AG20443 (cell line): ENCODE measurements at regions not wholly inside any gene's neighbourhood (a gene's known extent, or its start where the extent isn't known, plus 50 kb on each side); places are given as distances from the start of the nearest gene placed in this dataset.

Source experiments
- DNase-seq: peaks from one replicate; pipeline ENCODE4 v3.0.0; 2012; ENCODE audit warnings: low spot score, mixed read lengths

- no peak for DNase-seq
These were observed 323.0 kb downstream of the SH2D4B start for GRCh38 chr10:80860719-80861118.

- no peak for DNase-seq
These were observed 324.2 kb downstream of the SH2D4B start for GRCh38 chr10:80861882-80862281.

DNA sequence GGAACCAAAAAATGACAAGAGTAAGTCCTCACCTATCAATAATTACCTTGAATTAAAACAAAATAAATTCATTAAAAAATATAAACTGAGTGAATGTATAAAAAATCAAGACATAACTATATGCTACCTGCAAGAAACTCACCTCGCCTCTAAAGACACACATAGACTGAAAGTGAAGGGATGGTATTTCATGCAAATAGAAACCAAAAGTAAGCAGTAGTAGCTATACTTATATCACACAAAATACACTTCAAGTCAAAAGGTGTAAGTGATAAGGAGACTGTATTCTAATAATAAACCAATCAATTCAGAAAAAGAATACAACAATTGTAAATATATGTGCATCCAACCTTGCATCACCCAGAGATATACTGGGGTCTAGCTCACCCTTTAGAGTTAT lies 332.6 kb downstream of the SH2D4B start:
- no peak for DNase-seq

- no peak for DNase-seq
These were observed 333.4 kb downstream of the SH2D4B start for GRCh38 chr10:80871083-80871482.

- DNase-seq, result no peak
These were observed 340.6 kb downstream of the SH2D4B start for GRCh38 chr10:80878330-80878729.

GRCh38 chr10:80890146-80890545 lies 352.4 kb downstream of the SH2D4B start:
- DNase-seq, result no peak

GRCh38 chr10:80893256-80893655 lies 355.6 kb downstream of the SH2D4B start:
- no peak for DNase-seq

GRCh38 chr10:80894311-80894791 lies 356.6 kb downstream of the SH2D4B start:
- no peak for DNase-seq

DNA sequence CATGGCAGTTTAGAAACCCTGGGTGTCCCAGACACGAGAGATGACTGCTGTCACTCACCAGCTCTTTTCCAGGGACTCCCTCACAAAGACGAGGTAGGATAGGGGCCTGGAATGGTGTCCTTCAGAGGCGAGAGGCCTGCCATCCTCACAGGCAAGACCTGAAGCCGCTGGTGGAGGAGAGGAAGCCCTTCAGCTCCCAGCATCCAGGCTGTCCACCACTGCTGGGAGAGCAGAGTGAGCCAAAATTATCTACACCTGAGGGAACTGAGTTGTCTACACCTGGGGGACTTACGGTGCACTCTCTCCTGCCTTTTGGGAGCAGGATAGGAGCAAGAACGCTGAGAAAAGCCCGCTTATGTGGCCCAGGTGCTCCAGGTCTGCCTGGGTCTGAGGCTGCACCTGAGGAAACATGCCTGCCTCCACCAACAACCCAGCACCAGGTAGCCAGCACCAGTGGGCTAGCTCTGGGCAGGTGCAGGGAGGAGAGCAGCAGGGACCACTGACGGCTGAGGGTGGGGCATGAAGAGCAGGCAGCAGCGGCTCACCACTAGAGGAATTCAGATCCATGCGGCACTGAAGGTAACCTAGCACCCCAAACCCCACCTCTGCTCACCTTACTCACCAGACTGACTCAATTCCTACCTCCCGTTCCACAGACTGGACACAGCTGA lies 357.2 kb downstream of the SH2D4B start:
- DNase-seq, result no peak

DNA sequence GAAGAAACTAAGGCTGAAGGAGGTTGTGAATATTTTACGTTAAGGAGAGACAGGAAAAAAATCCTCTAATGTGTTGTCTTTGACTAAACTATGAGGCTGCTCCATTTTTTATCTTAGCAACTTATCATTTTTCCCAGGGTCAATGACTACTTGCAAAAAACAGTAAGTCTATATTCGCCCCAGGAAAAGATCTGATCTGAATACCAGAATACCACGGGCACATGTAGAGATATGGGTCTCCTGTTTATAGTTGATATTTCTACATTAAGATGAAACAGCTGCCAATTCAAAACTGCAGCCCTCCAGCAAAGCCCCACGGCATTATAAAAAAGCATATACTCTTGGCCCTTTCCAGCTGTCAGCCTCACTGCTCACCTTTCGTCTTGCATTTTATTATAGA lies 358.4 kb downstream of the SH2D4B start:
- DNase-seq, result no peak

DNA sequence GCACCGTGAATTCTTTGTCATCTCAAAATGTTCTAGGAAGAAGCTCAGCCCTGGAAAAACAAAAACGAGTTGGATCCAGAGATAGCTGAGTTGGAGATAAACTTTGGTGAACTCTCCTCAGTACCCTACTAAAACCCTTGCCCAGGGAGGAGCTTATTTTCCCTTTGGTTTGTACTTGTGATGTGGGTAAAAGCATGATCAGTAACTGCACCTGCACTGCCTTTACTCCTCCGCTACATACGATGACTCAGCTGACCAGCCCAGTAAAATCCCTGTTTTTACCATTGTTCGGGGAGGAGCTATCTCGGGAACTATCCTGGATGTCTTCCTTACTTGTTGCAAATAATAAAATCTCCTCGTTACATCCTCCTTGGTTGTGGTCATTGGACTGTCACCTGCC lies 359.3 kb downstream of the SH2D4B start:
- no peak for DNase-seq

DNA sequence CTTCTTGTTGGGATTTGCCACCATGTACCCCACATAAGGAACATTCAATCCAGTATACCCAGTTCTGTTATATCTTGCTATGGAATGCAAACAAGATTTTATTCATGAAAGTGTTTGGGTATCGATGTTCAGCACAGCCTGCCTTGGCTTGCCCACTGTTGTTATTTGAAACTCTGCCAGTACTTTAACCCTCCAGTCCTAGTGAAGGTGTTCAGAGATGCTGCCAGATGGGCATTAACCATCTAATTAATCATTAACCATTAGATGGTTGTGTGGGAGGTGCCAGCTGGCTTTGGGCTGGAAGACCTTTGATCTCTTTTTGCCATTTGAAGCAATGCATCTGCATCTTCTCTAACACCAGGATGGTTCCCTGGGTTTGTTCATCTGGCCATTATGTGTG lies 363.0 kb downstream of the SH2D4B start:
- no peak for DNase-seq

DNA sequence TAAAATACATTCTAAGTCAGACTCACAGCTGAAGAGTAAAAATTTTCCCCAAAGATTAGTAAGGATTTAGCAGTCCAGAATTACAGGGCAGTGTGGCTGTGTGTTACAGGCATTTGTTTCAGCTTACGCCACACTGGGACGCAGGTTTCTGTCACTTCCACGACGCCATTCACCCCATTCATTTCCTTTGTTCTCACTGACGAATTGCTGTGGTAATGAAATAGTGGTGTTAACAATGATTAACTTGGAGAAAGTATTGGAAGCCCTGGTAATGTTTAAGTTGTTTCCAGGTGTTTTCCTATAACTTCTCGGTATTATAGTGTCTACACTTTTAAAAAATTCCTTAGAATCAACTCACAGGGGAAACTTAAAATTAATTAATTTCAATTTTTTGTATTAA lies 370.9 kb downstream of the SH2D4B start:
- no peak for DNase-seq

DNA sequence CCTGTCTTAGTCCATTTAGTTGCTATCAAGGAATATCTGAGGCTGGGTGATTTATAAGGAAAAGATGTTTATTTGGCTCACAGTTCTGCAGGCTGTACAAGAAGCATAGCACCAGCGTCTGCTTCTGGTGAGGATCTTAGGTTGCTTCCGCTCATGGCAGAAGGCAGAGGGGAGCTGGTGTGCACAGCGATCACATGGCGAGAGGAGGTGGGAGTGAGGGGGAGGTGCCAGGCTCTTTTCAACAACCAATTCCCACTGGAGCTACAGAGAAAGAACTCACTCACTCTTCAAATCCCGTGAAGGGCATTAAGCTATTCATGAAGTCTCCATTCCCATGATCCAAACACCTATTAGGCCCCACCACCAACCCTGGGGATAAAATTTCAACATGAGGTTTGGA lies 371.6 kb downstream of the SH2D4B start:
- no peak for DNase-seq

GRCh38 chr10:80917636-80918035 lies 379.9 kb downstream of the SH2D4B start:
- no peak for DNase-seq

GRCh38 chr10:80921032-80921431 lies 383.3 kb downstream of the SH2D4B start:
- DNase-seq, result no peak

- DNase-seq, result peak; percentile 38
These were observed 386.6 kb downstream of the SH2D4B start for GRCh38 chr10:80924063-80924952.

- DNase-seq, result no peak
These were observed 389.8 kb downstream of the SH2D4B start for GRCh38 chr10:80927419-80928078.

- DNase-seq, result no peak
These were observed 401.2 kb downstream of the SH2D4B start for GRCh38 chr10:80938903-80939302.

DNA sequence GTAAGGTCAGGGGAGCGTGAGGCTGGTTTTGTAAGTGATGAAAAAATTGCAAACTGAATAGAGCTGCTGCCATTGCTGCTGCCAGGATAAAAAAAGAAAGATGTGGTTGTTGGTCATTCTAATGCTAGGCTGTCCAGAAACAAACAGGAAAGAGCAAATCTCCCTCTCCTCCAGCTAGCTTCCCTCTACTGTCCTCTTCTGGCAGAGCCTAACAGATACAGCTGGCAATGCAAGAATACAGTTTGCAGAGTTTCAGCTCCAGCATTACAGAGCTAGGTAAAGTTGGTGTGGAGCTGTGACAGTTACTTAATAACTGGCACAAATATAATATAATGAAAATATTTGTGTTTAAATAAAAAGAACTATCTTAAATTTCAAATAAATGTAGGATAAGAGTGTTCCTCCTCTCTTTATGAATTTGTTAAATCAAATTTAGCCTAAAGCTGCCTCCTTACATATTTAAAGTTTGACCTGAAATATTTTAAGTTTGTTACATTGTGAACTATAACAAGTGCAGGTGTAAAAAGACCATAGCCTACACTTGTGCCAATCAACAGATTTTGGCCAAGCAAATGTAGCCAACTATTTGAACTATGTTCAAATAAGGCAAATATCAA lies 407.7 kb downstream of the SH2D4B start:
- no peak for DNase-seq

DNA sequence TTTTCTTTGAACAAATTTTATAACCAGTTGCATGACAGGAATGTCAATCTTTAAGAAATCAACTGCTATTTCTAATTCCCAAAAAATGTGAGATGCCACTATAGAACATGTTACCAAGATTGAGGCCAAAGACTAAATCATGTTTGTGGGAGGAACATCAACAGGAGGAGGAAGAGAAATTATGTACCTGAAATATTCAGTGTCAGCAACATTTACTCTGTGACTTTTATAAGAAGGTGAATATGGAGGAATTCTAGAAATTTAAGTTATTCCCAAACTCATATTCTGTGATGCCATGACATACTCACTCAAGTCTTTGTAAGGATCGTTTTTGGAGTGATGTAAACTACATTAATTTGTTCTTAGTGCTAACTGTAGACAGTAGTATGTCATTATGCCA lies 408.4 kb downstream of the SH2D4B start:
- no peak for DNase-seq

DNA sequence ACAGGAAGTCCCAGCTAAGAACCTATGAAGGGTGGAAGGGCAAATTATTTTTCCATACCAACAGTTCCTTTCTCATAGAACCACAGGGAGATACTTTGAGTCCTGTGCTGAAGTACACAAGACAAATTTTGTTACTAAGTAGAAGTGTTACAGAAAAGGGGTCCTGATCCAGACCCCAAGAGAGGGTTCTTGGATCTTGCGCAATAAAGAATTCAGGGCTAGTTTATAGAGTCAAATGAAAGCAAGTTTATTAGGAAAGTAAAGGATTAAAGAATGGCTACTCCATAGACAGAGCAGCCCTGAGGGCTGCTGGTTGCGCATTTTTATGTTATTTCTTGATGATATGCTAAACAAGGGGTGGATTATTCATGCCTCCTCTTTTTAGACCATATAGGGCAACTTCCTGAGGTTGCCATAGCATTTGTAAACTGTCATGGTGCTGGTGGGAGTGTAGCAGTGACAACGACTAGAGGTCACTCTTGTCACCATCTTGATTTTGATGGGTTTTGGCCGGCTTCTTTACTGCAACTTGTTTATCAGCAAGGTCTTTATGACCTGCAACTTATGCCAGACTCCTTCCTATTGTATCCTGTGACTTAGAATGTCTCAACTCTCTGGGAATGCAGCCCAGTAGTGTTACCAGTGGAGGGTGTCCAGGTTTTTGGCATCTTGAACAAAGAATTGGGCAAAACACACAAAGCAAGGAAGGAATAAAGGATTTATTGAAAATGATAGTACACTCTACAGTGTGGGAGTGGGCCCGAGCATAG lies 409.4 kb downstream of the SH2D4B start:
- no peak for DNase-seq
